ENCODE measurements at regions not wholly inside any gene's neighbourhood (a gene's known extent, or its start where the extent isn't known, plus 50 kb on each side); places are given as distances from the start of the nearest gene placed in this dataset.

- TF ChIP-seq CTCF (conservative IDR thresholded peaks at IDR 0.05; ENCODE audit: low read depth, low read length): no peak
- no peak for TF ChIP-seq EZH2phosphoT487 (IDR thresholded peaks at IDR 0.05; ENCODE audit: borderline replicate concordance, low read length)
- TF ChIP-seq EZH2 (IDR thresholded peaks at IDR 0.05; ENCODE audit: low read length, unreplicated experiment): no peak
These were observed 52.0 kb upstream of the IRX6 start for GRCh38 chr16:55271945-55272513.
